ENCODE measurements at regions not wholly inside any gene's neighbourhood (a gene's known extent, or its start where the extent isn't known, plus 50 kb on each side); places are given as distances from the start of the nearest gene placed in this dataset.

DNA sequence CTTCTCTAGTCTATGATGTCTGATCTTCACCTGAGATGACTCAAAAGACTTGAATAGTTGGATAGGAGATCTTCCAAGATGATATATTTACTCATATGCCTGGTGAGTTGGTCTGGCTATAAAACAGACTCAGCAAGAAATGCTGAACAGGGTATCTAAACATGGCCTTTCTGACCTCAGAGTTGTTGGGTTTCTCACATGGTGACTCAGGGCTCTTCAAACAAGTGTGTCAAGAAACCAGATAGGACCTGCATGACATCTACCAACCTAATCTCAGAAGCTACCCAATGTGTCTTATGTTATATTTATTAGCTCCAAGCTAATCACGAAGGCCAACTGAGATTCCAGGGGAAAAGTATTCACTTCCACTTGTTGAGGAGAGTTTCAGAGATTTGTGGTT is 1477.3 kb downstream of the CDH8 start:
- no peak for DNase-seq (ENCODE audit: extremely low read depth, low read depth)
- TF ChIP-seq, protein P1, sequence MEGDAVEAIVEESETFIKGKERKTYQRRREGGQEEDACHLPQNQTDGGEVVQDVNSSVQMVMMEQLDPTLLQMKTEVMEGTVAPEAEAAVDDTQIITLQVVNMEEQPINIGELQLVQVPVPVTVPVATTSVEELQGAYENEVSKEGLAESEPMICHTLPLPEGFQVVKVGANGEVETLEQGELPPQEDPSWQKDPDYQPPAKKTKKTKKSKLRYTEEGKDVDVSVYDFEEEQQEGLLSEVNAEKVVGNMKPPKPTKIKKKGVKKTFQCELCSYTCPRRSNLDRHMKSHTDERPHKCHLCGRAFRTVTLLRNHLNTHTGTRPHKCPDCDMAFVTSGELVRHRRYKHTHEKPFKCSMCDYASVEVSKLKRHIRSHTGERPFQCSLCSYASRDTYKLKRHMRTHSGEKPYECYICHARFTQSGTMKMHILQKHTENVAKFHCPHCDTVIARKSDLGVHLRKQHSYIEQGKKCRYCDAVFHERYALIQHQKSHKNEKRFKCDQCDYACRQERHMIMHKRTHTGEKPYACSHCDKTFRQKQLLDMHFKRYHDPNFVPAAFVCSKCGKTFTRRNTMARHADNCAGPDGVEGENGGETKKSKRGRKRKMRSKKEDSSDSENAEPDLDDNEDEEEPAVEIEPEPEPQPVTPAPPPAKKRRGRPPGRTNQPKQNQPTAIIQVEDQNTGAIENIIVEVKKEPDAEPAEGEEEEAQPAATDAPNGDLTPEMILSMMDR (IDR thresholded peaks at IDR 0.05; ENCODE audit: low read depth, low read length), result no peak

- TF ChIP-seq, protein P1 (IDR thresholded peaks at IDR 0.05; ENCODE audit: low read depth, low read length), result no peak
- DNase-seq (ENCODE audit: extremely low read depth, low read depth), result no peak
Observed at GRCh38 chr16:60553090-60553757, 1483.0 kb downstream of the CDH8 start.

GRCh38 chr16:60541535-60541934 is 1494.7 kb downstream of the CDH8 start:
- DNase-seq (ENCODE audit: extremely low read depth, low read depth), result no peak
- TF ChIP-seq, protein P1 (IDR thresholded peaks at IDR 0.05; ENCODE audit: low read depth, low read length), result no peak

- TF ChIP-seq, protein P1 (IDR thresholded peaks at IDR 0.05; ENCODE audit: low read depth, low read length), result no peak
- DNase-seq (ENCODE audit: extremely low read depth, low read depth), result no peak
Observed at GRCh38 chr16:60510941-60511340, 1525.3 kb downstream of the CDH8 start.

DNA sequence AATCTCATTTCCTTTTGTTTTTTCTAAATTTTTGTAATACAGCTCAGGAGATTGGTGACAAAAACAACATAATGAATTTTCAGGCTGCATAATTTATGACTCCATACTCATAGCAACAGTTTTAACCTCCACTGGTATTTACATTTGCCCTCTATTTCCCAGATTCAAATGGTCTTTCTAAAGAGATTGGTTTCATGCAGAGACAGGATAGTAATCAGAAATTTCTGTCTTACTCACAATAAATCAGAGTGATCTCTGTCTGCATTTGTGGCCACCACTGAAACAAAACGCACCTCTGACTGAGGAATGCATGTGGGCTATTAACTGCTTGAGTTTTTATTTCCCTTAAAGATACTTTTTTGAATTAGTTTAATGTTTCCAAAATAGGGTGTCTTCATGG is 1526.0 kb downstream of the CDH8 start:
- TF ChIP-seq, protein P1 (IDR thresholded peaks at IDR 0.05; ENCODE audit: low read depth, low read length), result no peak
- DNase-seq (ENCODE audit: extremely low read depth, low read depth), result no peak

GRCh38 chr16:60491273-60491672 is 1545.0 kb downstream of the CDH8 start:
- TF ChIP-seq, protein P1 (IDR thresholded peaks at IDR 0.05; ENCODE audit: low read depth, low read length), result no peak
- DNase-seq (ENCODE audit: extremely low read depth, low read depth), result no peak

DNA sequence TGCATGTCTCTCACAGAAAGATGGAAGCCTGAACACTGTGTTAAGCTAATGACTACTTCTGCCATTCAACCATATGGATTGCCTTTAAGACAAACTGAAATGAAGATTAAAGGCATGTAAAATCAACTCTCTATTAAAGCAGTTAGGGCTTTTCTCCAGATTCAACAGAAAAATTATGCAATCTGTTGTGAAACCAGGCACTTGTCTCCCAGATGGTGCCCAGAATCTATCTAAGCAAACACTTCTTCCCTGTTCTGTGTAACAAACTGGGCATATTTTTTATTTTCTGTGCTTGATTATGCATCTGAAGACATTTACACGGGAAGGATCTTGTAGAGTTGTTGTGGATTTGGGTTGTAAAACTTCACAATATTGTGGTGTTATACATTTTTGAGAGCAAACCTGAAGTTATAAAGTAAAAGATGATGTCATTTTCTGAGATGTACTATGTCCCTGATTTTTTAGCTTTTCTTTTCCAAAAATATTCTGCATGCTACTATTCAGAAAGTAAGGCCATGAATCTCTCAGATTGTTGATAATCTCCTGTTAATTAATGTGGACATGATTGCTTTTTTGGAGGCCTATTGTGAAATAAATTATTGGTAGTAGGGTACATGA is 1550.3 kb downstream of the CDH8 start:
- TF ChIP-seq, protein P1 (IDR thresholded peaks at IDR 0.05; ENCODE audit: low read depth, low read length), result no peak
- DNase-seq (ENCODE audit: extremely low read depth, low read depth), result no peak
